WERI-Rb-1 (cell line): ENCODE measurements at regions not wholly inside any gene's neighbourhood (a gene's known extent, or its start where the extent isn't known, plus 50 kb on each side); places are given as distances from the start of the nearest gene placed in this dataset.

Experiments
- DNase-seq: peaks from one replicate; pipeline ENCODE4 v3.0.0-alpha.2; 2020
- H3K27ac ChIP-seq: fragments of 250-450 bp; sonication (Bioruptor Pico); 2 replicates; pipeline ENCODE4 v1.5.1; 2020; ENCODE audit warnings: mild to moderate bottlenecking, moderate library complexity
- H3K27me3 ChIP-seq: fragments of 250-450 bp; sonication (Bioruptor Pico); 2 replicates; pipeline ENCODE4 v1.5.1; 2021; ENCODE audit warnings: mild to moderate bottlenecking, low read depth, moderate library complexity; ENCODE audit not compliant: insufficient read depth, severe bottlenecking
- H3K36me3 ChIP-seq: fragments of 250-450 bp; sonication (Bioruptor Pico); 2 replicates; pipeline ENCODE4 v1.5.1; 2020; ENCODE audit warnings: mild to moderate bottlenecking, moderate library complexity
- H3K4me3 ChIP-seq: 2 replicates; pipeline ENCODE4 v1.5.1; 2011; ENCODE audit warnings: low read depth, mild to moderate bottlenecking, control low read depth, low read length
- H3K9me3 ChIP-seq: fragments of 250-450 bp; sonication (Bioruptor Pico); 2 replicates; pipeline ENCODE4 v1.5.1; 2021; ENCODE audit warnings: mild to moderate bottlenecking, moderate library complexity; ENCODE audit not compliant: severe bottlenecking
- TF ChIP-seq, protein P1 (sequence below): IDR thresholded peaks from 2 replicates; pipeline ENCODE4 v1.5.1; 2011; ENCODE audit warnings: low read depth, mild to moderate bottlenecking, control low read depth, inconsistent platforms, low read length

DNA sequence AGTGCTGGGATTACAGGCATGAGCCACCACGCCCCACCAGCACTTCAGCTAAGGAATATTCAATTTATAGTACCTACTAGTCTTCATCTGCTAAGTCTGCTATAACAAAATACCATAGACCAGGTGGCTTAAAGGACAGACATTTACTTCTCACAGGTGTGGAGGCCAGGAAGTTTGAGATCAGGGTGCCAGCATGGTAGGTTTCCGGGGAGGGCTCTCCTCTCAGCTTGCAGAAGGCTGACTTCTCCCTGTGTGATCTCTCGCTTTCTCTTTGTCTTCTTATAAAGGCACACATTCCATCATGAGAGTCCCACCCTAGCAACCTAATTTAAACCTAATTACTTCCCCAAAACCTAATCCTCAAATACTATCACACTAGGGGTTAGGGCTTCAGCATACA, 433.0 kb downstream of the INSC start:
- Histone ChIP-seq H3K4me3 (no peak overlapping the region), H3K9me3 (no peaks in the 10 kb centered on the region), H3K27ac (no peak overlapping the region), H3K36me3 (no peaks in the 10 kb centered on the region), H3K27me3 (peaks cover 24% of the 10 kb centered on the region)
- no peak for DNase-seq
- TF ChIP-seq, protein P1, sequence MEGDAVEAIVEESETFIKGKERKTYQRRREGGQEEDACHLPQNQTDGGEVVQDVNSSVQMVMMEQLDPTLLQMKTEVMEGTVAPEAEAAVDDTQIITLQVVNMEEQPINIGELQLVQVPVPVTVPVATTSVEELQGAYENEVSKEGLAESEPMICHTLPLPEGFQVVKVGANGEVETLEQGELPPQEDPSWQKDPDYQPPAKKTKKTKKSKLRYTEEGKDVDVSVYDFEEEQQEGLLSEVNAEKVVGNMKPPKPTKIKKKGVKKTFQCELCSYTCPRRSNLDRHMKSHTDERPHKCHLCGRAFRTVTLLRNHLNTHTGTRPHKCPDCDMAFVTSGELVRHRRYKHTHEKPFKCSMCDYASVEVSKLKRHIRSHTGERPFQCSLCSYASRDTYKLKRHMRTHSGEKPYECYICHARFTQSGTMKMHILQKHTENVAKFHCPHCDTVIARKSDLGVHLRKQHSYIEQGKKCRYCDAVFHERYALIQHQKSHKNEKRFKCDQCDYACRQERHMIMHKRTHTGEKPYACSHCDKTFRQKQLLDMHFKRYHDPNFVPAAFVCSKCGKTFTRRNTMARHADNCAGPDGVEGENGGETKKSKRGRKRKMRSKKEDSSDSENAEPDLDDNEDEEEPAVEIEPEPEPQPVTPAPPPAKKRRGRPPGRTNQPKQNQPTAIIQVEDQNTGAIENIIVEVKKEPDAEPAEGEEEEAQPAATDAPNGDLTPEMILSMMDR = no peak

DNA sequence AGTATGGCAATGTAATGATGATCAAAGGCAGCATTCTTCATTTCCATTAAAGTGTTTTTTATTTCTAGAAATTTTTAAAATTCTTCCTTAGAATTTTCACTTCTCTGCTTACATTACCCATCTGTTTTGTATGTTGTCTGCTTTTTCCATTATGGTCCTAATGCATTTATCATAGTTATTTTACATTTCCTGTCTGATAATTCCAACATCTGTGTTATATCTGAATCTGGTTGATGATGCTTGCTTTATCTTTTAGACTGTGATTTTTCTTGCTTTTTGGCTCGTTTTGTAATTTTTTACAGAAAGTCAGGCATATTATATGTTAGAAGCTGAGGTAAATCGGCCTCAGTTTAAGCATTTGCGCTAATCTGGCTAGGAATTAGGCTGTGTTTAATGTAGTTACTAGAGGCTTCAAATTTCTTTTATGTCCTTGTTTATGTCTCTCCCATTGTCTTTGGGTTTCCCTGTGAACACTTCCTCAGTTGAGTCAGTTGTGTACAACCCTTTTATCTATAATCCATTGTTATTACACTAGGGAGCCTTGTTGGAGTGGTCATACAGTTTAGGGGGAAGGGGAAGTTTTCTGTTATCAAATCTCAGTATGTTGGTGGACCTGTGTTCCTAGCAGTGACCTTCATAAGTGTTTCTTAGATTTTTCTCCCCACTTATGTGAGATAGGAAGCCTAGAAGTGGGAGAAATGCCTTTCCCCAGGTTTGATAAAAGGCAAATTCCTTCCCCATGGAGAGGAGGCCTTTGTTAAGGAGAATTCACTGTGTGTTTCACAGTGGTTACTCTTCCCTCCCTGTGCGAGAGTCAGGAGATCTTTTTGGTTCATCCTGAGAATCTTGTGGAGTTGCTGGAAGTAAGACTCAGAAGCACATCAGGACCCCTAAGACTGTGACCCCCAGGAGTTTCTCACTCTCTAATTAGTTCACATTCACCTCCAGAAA, 437.5 kb downstream of the INSC start:
- Histone ChIP-seq H3K27me3 (peaks cover 11% of the 10 kb centered on the region), H3K36me3 (no peaks in the 10 kb centered on the region), H3K27ac (no peak overlapping the region), H3K4me3 (no peak overlapping the region), H3K9me3 (no peaks in the 10 kb centered on the region)
- no peak for DNase-seq
- TF ChIP-seq, protein P1 = no peak

DNA sequence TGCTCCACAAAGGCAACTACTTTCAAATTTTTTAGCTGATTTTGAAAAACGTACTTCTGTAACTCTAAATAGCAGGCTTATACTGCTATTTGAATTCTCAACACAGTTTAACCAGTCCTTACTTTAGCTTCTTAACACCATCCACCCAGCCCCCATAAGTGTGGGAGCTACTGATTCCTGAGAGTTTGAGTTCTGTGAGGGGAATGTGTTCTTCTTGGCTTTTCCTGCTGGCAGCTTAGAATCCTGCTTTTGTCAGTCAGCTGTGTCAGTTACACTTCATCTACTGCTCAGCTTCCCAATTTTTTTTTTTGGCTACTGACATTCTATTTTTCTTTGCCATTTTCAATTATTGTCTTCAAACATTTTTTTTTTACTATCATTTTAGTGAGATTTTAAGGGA, 440.4 kb downstream of the INSC start:
- Histone ChIP-seq H3K36me3 (no peaks in the 10 kb centered on the region), H3K27ac (no peak overlapping the region), H3K27me3 (peaks cover 16% of the 10 kb centered on the region), H3K9me3 (no peaks in the 10 kb centered on the region), H3K4me3 (no peak overlapping the region)
- TF ChIP-seq, protein P1 = no peak
- DNase-seq = no peak

DNA sequence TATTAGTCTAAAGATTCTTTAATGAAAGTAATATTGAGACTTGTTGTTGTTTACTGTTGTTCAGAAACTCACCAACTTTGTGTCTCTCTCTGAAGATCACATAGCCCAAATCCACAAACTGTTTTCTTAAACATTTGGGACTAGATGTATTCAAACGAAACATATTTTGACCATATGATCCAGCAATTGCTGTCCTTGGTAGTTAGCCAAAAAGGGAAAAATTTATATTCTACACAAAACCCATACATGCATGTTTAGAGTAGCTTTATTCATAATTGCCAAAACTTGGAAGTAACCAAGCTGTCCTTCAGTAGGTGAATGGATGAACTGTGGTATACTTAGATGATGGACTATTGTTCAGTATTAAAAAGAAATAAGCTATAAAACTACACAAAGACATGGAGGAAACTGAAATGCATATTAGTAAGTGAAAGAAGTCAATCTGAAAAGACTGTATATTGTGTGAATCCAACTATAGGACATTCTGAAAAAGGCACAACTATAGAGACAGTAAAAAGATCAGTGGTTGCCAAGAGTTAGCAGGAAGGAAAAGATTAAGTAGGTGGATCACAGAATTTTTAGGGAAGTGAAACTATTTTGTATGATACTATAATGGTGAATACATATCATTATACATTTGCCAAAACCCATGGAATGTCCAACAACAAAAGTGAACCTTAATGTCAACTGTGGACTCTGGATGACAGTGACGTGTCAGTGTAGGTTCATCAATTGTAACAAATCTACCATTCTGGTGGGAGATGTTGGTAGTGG, 442.9 kb downstream of the INSC start:
- Histone ChIP-seq H3K4me3 (no peak overlapping the region), H3K36me3 (no peaks in the 10 kb centered on the region), H3K9me3 (peaks cover 3% of the 10 kb centered on the region), H3K27me3 (peaks cover 31% of the 10 kb centered on the region), H3K27ac (no peak overlapping the region)
- DNase-seq = no peak
- TF ChIP-seq, protein P1 = no peak

DNA sequence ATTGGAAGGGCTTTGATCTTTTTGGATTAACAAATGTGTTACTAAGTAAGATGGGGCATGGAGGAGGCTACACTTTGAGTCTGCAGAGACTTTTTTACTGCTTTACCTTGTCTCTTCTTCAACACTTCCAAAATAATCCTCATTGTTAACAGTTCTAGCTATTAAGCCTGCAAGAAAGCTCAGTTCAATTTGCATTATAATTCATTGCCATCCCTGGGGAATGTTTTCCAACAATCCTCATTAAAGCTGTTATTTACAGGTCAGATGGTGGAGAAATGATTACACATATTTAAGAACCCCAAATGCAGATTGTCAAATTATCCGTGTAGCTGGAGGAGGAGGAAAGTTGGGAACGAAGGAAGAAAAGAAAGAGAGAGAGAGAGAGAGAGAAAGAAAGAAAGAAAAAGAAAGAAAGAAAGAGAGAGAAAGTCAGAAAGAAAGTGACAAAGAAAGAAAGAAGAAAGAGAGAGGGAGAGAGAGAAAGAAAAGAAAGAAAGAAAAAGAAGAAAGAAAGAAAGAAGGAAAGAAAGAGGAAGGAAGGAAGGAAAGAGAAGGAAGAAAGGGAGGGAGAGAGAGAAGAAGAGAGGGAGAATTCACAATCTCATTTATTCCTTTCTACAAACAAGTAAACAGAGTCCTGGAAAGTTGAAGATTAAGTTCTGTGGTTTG, 443.9 kb downstream of the INSC start:
- Histone ChIP-seq H3K36me3 (no peaks in the 10 kb centered on the region), H3K27me3 (peaks cover 39% of the 10 kb centered on the region), H3K9me3 (peaks cover 3% of the 10 kb centered on the region), H3K4me3 (no peak overlapping the region), H3K27ac (no peak overlapping the region)
- no peak for DNase-seq
- TF ChIP-seq, protein P1 = no peak
